GM12878 (cell line): ENCODE measurements at regions not wholly inside any gene's neighbourhood (a gene's known extent, or its start where the extent isn't known, plus 50 kb on each side); places are given as distances from the start of the nearest gene placed in this dataset.
A peak's percentile ranks its signal among the peaks of the same experiment; 100 is the strongest.

ENCODE experiments used
- BACH1 ChIP-seq: fragments of 450-650 bp; IDR thresholded peaks from 2 replicates; pipeline ENCODE4 v1.6.1; 2017; ENCODE audit warnings: mild to moderate bottlenecking, borderline replicate concordance
- BMI1 ChIP-seq: fragments of 450-650 bp; IDR thresholded peaks from 2 replicates; pipeline ENCODE4 v1.6.1; 2016; ENCODE audit warnings: mild to moderate bottlenecking, moderate library complexity, borderline replicate concordance
- CBFB ChIP-seq: IDR thresholded peaks from 2 replicates; pipeline ENCODE4 v1.6.1; 2016; ENCODE audit warnings: antibody characterized with exemption, low read depth
- CHD1 ChIP-seq: IDR thresholded peaks from 2 replicates; pipeline ENCODE4 v1.6.1; 2012; ENCODE audit warnings: low read depth, low read length, improper control_type of control experiment
- CREM ChIP-seq: IDR thresholded peaks from 2 replicates; pipeline ENCODE4 v1.6.1; 2014; ENCODE audit warnings: antibody characterized with exemption, low read depth
- FOS ChIP-seq: IDR thresholded peaks from 3 replicates; pipeline ENCODE4 v1.6.1; 2011; ENCODE audit warnings: borderline replicate concordance; ENCODE audit not compliant: insufficient read length; ENCODE audit errors: extremely low read depth
- GATAD2B ChIP-seq: fragments of 450-650 bp; conservative IDR thresholded peaks from 2 replicates; pipeline ENCODE4 v1.6.1; 2017; ENCODE audit warnings: low read depth, mild to moderate bottlenecking, moderate library complexity
- HCFC1 ChIP-seq: fragments of 150-350 bp; IDR thresholded peaks from 2 replicates; pipeline ENCODE4 v1.6.1; 2014; ENCODE audit warnings: low read length
- IKZF2 ChIP-seq, 2 experiments: fragments of 450-650 bp; IDR thresholded peaks; 2 replicates each; pipeline ENCODE4 v1.6.1; 2017; ENCODE audit warnings: mild to moderate bottlenecking in 2 of 2, moderate library complexity in 2 of 2
- KAT2A ChIP-seq: conservative IDR thresholded peaks from 2 replicates; pipeline ENCODE4 v1.6.1; 2011; ENCODE audit warnings: low read depth, low read length; ENCODE audit not compliant: control insufficient read depth
- MEF2B ChIP-seq: fragments of 450-650 bp; IDR thresholded peaks from 2 replicates; pipeline ENCODE4 v1.6.1; 2018; ENCODE audit warnings: mild to moderate bottlenecking, moderate library complexity; ENCODE audit not compliant: partially characterized antibody, poor library complexity, severe bottlenecking
- MTA2 ChIP-seq: fragments of 450-650 bp; IDR thresholded peaks from 2 replicates; pipeline ENCODE4 v1.6.1; 2016; ENCODE audit warnings: low read depth, mild to moderate bottlenecking, moderate library complexity
- NFIC ChIP-seq: IDR thresholded peaks from 2 replicates; pipeline ENCODE4 v1.6.1; 2012; ENCODE audit warnings: low read depth, mild to moderate bottlenecking, inconsistent platforms, low read length, moderate library complexity
- NR2C1 ChIP-seq: fragments of 450-650 bp; IDR thresholded peaks from 2 replicates; pipeline ENCODE4 v1.6.1; 2017; ENCODE audit warnings: antibody characterized with exemption, mild to moderate bottlenecking, moderate library complexity
- NRF1 ChIP-seq: conservative IDR thresholded peaks from 2 replicates; pipeline ENCODE4 v1.6.1; 2011; ENCODE audit warnings: mild to moderate bottlenecking, low read depth, low read length, improper control_type of control experiment
- PAX8 ChIP-seq: fragments of 450-650 bp; IDR thresholded peaks from 2 replicates; pipeline ENCODE4 v1.6.1; 2017; ENCODE audit warnings: mild to moderate bottlenecking, moderate library complexity
- RAD51 ChIP-seq: fragments of 450-650 bp; IDR thresholded peaks from 2 replicates; pipeline ENCODE4 v1.6.1; 2016; ENCODE audit warnings: moderate library complexity, mild to moderate bottlenecking, inconsistent platforms
- SMARCA5 ChIP-seq: fragments of 450-650 bp; IDR thresholded peaks from 2 replicates; pipeline ENCODE4 v1.6.1; 2017; ENCODE audit warnings: mild to moderate bottlenecking
- SMC3 ChIP-seq: IDR thresholded peaks from 2 replicates; pipeline ENCODE4 v1.6.1; 2011; ENCODE audit warnings: low read length, improper control_type of control experiment, borderline replicate concordance
- SP1 ChIP-seq: IDR thresholded peaks from one replicate; pipeline ENCODE4 v1.6.1; 2011; ENCODE audit warnings: low read depth, low read length
- STAT1 ChIP-seq: fragments of 450-650 bp; conservative IDR thresholded peaks from 2 replicates; pipeline ENCODE4 v1.6.1; 2014; ENCODE audit warnings: antibody characterized with exemption, mild to moderate bottlenecking
- TCF3 ChIP-seq: IDR thresholded peaks from 2 replicates; pipeline ENCODE4 v1.6.1; 2012; ENCODE audit warnings: low read depth, mild to moderate bottlenecking, low read length, borderline replicate concordance; ENCODE audit not compliant: insufficient read depth
- TF ChIP-seq, protein P1 (sequence below): fragments of 450-650 bp; formaldehyde crosslinking; IDR thresholded peaks from 2 replicates; pipeline ENCODE4 v1.4.0; 2020; ENCODE audit warnings: mild to moderate bottlenecking, moderate library complexity
- TF ChIP-seq, protein P2 (sequence below): fragments of 450-650 bp; IDR thresholded peaks from 2 replicates; pipeline ENCODE4 v1.6.1; 2016; ENCODE audit warnings: mild to moderate bottlenecking, moderate library complexity, borderline replicate concordance

DNA sequence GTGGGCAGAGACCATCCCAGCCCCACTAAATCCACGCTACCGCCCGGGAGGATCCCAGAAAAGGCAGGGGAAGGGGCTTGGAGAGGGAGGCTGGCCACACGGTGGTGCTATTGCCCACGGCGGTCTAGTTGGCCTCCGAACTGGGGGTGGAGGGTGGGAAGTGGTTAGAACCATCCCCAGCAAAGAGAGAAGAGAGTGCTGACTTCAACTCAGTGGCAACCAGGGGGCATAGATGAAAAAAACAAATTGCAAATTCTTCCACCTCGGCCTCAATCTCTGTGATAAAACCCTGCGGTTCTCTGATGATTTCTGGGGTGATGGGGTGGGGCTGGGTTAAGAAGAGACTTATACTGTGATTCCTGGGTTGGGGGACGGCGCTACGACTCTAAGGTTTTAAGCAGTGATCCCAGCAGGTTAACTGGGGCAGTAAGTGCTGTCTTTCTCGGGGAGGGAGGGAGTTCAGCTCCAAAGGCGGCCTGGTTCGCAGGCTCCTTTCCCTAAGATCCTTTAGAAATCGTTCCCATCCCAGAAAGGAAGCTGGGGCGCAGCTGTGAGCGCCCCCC, 154.5 kb upstream of the LYZL2 start (continued):
- TF ChIP-seq CBFB (no peak), IKZF2 (IDR thresholded peaks at IDR 0.05) (peak; percentile 57 to 63; a peak in 3 of 4 replicates), GATAD2B (0 out of 2 replicates have a peak, but pooled peaks have one; percentile 34), NRF1 (no peak), PAX8 (no peak), CHD1 (no peak), NFIC (no peak), SMARCA5 (peak; percentile 63; the same call in 1 of the 2 replicates), MTA2 (peak; percentile 12; the same call in 1 of the 2 replicates), MEF2B (no peak), CREM (no peak), TCF3 (no peak), BMI1 (no peak), NR2C1 (no peak), STAT1 (no peak), FOS (no peak), HCFC1 (no peak), SP1 (peak; percentile 23), BACH1 (no peak), RAD51 (no peak), KAT2A (no peak), SMC3 (peak; percentile 84)
- TF ChIP-seq, protein P1, sequence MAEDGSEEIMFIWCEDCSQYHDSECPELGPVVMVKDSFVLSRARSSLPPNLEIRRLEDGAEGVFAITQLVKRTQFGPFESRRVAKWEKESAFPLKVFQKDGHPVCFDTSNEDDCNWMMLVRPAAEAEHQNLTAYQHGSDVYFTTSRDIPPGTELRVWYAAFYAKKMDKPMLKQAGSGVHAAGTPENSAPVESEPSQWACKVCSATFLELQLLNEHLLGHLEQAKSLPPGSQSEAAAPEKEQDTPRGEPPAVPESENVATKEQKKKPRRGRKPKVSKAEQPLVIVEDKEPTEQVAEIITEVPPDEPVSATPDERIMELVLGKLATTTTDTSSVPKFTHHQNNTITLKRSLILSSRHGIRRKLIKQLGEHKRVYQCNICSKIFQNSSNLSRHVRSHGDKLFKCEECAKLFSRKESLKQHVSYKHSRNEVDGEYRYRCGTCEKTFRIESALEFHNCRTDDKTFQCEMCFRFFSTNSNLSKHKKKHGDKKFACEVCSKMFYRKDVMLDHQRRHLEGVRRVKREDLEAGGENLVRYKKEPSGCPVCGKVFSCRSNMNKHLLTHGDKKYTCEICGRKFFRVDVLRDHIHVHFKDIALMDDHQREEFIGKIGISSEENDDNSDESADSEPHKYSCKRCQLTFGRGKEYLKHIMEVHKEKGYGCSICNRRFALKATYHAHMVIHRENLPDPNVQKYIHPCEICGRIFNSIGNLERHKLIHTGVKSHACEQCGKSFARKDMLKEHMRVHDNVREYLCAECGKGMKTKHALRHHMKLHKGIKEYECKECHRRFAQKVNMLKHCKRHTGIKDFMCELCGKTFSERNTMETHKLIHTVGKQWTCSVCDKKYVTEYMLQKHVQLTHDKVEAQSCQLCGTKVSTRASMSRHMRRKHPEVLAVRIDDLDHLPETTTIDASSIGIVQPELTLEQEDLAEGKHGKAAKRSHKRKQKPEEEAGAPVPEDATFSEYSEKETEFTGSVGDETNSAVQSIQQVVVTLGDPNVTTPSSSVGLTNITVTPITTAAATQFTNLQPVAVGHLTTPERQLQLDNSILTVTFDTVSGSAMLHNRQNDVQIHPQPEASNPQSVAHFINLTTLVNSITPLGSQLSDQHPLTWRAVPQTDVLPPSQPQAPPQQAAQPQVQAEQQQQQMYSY (CRISPR knock-in tag) = no peak
- TF ChIP-seq, protein P2, sequence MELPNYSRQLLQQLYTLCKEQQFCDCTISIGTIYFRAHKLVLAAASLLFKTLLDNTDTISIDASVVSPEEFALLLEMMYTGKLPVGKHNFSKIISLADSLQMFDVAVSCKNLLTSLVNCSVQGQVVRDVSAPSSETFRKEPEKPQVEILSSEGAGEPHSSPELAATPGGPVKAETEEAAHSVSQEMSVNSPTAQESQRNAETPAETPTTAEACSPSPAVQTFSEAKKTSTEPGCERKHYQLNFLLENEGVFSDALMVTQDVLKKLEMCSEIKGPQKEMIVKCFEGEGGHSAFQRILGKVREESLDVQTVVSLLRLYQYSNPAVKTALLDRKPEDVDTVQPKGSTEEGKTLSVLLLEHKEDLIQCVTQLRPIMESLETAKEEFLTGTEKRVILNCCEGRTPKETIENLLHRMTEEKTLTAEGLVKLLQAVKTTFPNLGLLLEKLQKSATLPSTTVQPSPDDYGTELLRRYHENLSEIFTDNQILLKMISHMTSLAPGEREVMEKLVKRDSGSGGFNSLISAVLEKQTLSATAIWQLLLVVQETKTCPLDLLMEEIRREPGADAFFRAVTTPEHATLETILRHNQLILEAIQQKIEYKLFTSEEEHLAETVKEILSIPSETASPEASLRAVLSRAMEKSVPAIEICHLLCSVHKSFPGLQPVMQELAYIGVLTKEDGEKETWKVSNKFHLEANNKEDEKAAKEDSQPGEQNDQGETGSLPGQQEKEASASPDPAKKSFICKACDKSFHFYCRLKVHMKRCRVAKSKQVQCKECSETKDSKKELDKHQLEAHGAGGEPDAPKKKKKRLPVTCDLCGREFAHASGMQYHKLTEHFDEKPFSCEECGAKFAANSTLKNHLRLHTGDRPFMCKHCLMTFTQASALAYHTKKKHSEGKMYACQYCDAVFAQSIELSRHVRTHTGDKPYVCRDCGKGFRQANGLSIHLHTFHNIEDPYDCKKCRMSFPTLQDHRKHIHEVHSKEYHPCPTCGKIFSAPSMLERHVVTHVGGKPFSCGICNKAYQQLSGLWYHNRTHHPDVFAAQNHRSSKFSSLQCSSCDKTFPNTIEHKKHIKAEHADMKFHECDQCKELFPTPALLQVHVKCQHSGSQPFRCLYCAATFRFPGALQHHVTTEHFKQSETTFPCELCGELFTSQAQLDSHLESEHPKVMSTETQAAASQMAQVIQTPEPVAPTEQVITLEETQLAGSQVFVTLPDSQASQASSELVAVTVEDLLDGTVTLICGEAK = no peak
